ENCODE measurements at regions not wholly inside any gene's neighbourhood (a gene's known extent, or its start where the extent isn't known, plus 50 kb on each side); places are given as distances from the start of the nearest gene placed in this dataset.

DNA sequence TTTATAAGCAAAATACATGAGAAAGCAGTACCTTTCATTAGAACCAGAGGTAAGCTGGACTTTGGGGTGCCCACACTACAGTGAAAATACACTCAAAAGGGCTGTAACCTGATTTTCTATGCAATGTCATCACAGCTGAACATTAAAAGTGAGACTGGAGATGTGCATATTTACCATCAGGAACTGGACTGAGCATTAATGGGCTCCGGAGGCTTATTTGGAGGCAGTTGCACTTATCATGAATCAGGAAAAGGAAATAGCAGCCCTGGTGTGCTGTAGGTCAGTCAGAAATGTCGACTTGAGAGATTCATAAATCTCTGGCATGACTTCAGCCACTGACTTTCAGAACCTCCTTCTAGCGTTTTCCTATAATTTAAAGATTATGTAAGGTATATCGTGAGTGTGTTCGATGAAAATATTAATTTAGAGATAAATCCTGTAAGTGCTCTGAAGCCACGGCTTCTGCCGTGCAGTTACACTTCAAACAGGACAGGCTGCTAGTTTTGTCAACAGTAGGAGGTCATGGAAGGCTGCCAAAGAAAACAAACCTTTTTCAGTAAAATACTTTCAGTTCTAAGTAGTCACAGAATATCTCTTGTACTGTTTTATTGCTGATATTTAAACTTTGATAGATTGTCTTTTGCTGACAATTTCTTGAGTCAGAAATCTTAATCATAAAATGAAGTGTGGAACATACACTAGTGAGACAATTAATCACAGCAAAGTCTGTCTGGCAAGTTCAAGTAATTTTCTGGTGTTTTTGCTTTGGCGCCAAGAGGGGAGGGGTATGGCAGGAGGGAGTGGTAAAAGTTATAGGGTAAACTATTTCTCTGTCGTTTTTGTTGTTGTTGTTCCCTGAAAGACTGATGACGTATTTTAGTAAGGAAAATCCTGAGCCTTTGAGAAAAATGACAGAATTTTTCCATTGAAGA lies 939.7 kb downstream of the NR2F1-AS1 start:
- Histone ChIP-seq H3K27me3 (ENCODE audit: control insufficient read depth, low read length) (no peaks in the 10 kb centered on the region), H3K4me1 (ENCODE audit: control insufficient read depth, low read length) (no peaks in the 10 kb centered on the region), H4K20me1 (ENCODE audit: control insufficient read depth, insufficient read depth, low read depth, low read length) (no peaks in the 10 kb centered on the region), H3K79me2 (ENCODE audit: control insufficient read depth, low read length) (no peaks in the 10 kb centered on the region), H3K9me3 (ENCODE audit: control insufficient read depth, insufficient read depth, low read length) (no peaks in the 10 kb centered on the region), H3K4me2 (ENCODE audit: low read length) (no peak overlapping the region), H3K36me3 (ENCODE audit: control insufficient read depth, low read length) (no peaks in the 10 kb centered on the region), H3K9me2 (replicated peaks; ENCODE audit: control insufficient read depth, low read length) (no peaks in the 10 kb centered on the region), H3F3A (ENCODE audit: control insufficient read depth, insufficient read depth) (no peaks in the 10 kb centered on the region), H3K27ac (ENCODE audit: low read depth, low read length) (no peak overlapping the region), H3K4me3 (ENCODE audit: low read length) (no peak overlapping the region)
- TF ChIP-seq EZH2phosphoT487 (IDR thresholded peaks at IDR 0.05; ENCODE audit: borderline replicate concordance, low read length) (no peak), CTCF (IDR thresholded peaks at IDR 0.05; ENCODE audit: low read depth, low read length, poor library complexity, severe bottlenecking) (no peak)

- H3K27ac ChIP-seq (ENCODE audit: low read depth, low read length): no peak overlapping the region
- no peaks in the 10 kb centered on the region for H3F3A ChIP-seq (ENCODE audit: control insufficient read depth, insufficient read depth)
- TF ChIP-seq CTCF (IDR thresholded peaks at IDR 0.05; ENCODE audit: low read depth, low read length, poor library complexity, severe bottlenecking) (no peak), EZH2phosphoT487 (IDR thresholded peaks at IDR 0.05; ENCODE audit: borderline replicate concordance, low read length) (no peak)
- H3K4me3 ChIP-seq (ENCODE audit: low read length): no peak overlapping the region
- no peaks in the 10 kb centered on the region for H4K20me1 ChIP-seq (ENCODE audit: control insufficient read depth, insufficient read depth, low read depth, low read length)
- H3K9me2 ChIP-seq (replicated peaks; ENCODE audit: control insufficient read depth, low read length): no peaks in the 10 kb centered on the region
- H3K36me3 ChIP-seq (ENCODE audit: control insufficient read depth, low read length): no peaks in the 10 kb centered on the region
- no peaks in the 10 kb centered on the region for H3K27me3 ChIP-seq (ENCODE audit: control insufficient read depth, low read length)
- no peaks in the 10 kb centered on the region for H3K9me3 ChIP-seq (ENCODE audit: control insufficient read depth, insufficient read depth, low read length)
- no peaks in the 10 kb centered on the region for H3K4me1 ChIP-seq (ENCODE audit: control insufficient read depth, low read length)
- H3K79me2 ChIP-seq (ENCODE audit: control insufficient read depth, low read length): no peaks in the 10 kb centered on the region
- H3K4me2 ChIP-seq (ENCODE audit: low read length): no peak overlapping the region
Measured at GRCh38 chr5:92640340-92640739, 940.7 kb downstream of the NR2F1-AS1 start.

- Histone ChIP-seq H3K9me2 (replicated peaks; ENCODE audit: control insufficient read depth, low read length) (no peaks in the 10 kb centered on the region), H3K4me3 (ENCODE audit: low read length) (no peak overlapping the region), H3F3A (ENCODE audit: control insufficient read depth, insufficient read depth) (no peaks in the 10 kb centered on the region), H3K27ac (ENCODE audit: low read depth, low read length) (no peak overlapping the region), H3K36me3 (ENCODE audit: control insufficient read depth, low read length) (no peaks in the 10 kb centered on the region), H3K27me3 (ENCODE audit: control insufficient read depth, low read length) (no peaks in the 10 kb centered on the region), H3K4me2 (ENCODE audit: low read length) (no peak overlapping the region), H4K20me1 (ENCODE audit: control insufficient read depth, insufficient read depth, low read depth, low read length) (no peaks in the 10 kb centered on the region), H3K9me3 (ENCODE audit: control insufficient read depth, insufficient read depth, low read length) (no peaks in the 10 kb centered on the region), H3K79me2 (ENCODE audit: control insufficient read depth, low read length) (no peaks in the 10 kb centered on the region), H3K4me1 (ENCODE audit: control insufficient read depth, low read length) (no peaks in the 10 kb centered on the region)
- TF ChIP-seq EZH2phosphoT487 (IDR thresholded peaks at IDR 0.05; ENCODE audit: borderline replicate concordance, low read length) (no peak), CTCF (IDR thresholded peaks at IDR 0.05; ENCODE audit: low read depth, low read length, poor library complexity, severe bottlenecking) (no peak)
Measured at GRCh38 chr5:92637960-92638359, 943.1 kb downstream of the NR2F1-AS1 start.

Measured in DOHH2 (cell line).